ENCODE measurements at regions not wholly inside any gene's neighbourhood (a gene's known extent, or its start where the extent isn't known, plus 50 kb on each side); places are given as distances from the start of the nearest gene placed in this dataset.
A peak's percentile ranks its signal among the peaks of the same experiment; 100 is the strongest.
"Not testable (repeated sequence)": the region's sequence is repeated elsewhere in the genome, so short reads cannot be mapped to it uniquely, and the experiment has no call there.

DNA sequence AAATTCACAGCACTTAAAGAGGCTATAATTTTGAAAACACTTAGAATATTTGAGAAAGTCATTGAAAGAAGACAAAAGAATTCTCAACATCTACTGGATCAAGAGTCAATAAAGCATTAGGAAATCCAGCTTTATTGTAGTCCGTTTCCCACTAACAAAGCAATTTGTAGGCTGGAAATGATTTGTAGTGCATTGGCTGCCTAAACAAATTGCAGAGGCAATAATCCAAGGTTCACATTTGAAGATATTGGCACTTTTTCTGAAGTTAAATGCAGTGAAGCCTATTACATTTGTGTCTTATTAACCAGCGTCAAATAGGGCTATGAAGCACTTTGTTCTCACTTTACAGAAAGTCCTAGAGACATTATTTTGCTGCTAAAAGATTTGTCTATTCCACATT, 848.1 kb upstream of the SLITRK1 start:
- no peak for DNase-seq

DNA sequence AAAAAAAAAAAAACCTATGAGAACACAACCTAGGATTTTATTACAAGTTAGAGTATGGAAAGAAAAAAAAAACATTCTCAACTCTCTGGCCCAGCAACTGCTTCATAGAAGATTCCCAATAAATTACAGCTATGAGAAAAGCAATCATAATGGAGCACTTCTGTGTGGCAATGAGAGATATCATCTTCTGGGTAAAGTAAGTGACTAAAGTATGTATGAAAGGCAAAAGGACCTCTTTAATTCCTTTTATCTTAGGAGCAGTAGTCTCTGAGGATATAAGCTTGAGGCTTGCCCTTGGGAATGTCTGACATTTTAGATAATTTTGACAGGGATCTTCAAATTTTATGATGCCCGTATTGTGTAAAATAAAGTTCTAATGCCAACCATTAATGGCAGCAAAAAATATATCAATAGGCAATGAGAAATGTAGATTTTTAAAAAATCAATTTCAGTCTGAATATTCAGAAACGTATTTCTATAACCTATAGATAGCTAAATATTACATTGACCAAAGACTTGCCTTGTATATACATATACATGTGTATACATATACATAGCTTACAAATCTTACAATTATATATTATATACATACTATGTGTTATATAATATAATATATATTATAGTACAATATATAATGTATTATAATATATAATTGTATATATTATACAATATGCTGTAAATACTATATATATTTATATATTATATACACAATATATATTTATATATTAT, 823.9 kb upstream of the SLITRK1 start:
- no peak for DNase-seq

DNA sequence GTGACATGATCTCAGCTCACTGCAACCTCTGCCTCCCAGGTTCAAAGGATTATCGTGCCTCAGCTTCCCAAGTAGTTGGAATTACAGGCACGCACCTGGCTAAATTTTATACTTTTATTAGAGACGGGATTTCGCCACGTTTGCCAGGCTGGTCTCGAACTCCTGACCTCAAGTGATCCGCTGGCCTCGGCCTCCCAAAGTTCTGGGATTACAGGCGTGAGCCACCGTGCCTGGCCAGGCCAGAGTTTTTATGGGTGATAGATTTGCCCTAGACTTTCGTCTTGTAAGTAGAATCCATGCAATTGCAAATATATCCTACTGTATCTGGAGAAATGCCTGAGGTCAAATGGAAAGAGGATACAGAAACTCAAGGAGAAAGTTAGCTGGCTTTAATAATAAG, 819.9 kb upstream of the SLITRK1 start:
- no peak for DNase-seq

- not testable (repeated sequence) for DNase-seq
Observed at GRCh38 chr13:84697591-84697990, 815.3 kb upstream of the SLITRK1 start.

DNA sequence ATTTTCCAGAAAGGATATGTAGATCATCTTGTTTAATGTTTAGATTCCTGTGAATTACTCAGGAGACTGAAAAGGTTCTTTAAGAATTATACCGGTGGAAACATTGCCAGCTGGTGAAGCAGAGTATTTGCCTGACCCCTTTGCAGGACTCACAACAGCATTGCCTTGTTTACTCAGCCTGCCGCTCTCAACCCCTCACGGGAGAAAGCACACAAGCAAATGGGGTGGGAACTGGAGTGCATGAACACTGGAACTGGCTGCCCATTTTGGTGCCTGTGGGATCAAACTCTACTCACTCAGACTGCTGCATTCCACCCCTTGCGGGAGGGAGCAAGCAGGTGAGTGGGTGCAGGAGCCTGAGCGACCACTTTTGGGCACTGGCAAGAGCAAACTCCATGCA, 804.7 kb upstream of the SLITRK1 start:
- no peak for DNase-seq

DNA sequence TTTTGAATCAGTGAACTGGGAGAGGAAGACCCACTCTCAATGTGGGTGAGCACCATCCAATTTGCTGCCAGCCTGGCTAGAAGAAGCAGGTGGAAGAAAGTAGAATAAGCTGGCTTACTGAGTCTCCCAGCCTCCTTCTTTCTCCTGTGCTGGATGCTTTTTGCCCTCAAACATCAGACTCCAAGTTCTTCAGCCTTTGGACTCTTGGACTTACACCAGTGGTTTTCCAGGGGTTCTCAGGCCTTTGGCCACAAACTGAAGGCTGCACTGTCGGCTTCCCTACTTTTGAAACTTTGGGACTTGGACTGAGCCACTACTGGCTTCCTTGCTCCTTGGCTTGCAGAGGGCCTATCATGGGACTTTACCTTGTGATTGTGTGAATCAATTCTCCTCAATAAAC, 804.2 kb upstream of the SLITRK1 start:
- DNase-seq, result no peak

DNA sequence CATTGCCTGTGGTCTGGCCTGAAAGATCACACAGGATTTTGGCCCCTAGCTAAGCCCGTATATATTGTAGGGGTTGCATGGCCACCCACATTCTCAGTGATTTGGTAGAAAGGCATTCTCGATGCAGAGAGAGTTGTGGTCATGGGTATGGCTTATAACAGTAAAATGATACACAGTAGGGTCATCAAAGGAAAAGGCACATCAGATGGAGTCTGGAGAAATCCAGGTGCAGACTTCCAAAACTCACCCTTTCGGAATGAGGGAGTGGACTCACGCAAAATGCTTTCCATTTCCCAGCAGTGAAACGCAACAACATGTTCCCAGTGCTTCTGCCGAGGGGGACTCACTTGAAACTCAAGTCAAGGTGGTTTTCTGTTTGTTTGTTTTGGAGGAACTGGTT, 802.5 kb upstream of the SLITRK1 start:
- DNase-seq, result no peak

GRCh38 chr13:84684048-84684662, 801.9 kb upstream of the SLITRK1 start:
- DNase-seq, result no peak

GRCh38 chr13:84683448-84683847, 801.2 kb upstream of the SLITRK1 start:
- no peak for DNase-seq

DNA sequence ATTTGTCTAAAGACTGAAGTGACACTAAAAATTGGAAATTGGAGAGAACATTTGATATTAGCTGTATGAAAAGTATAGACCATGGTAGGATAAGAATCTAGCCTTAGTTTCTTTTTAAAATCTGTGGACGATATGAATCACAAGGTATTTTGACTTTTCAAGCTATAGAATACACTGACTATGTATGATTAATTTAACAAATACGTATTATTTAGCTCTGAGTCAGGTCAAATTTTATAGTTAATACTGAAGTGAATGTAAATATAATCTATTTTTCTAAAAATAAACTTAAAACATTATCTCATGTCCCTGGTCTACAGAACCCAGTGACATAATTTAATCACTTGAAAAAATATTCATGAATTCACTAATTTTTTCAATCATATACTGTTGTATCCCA, 795.6 kb upstream of the SLITRK1 start:
- no peak for DNase-seq

- no peak for DNase-seq
Observed at GRCh38 chr13:84672616-84673015, 790.3 kb upstream of the SLITRK1 start.

- DNase-seq, result no peak
Observed at GRCh38 chr13:84670245-84670644, 788.0 kb upstream of the SLITRK1 start.

DNA sequence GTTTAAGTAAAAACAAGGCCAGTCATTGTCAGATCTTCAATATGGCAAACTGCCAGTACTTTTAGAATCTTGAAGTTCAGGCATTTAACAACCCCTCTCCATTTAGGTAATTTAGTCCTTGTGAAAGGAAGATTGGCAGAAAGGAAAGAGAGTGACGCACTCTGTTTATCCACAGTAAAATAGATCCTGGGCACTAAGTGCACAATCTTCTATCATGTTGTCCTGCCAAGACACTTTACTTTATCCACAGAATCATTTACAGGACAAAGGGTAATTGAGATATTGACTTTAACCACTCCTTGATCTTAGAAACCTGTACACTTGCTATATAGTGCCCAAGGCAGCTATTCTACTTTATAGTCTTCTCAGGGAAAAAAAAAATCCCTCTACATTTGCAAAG, 786.4 kb upstream of the SLITRK1 start:
- DNase-seq, result no peak

GRCh38 chr13:84662491-84662890, 780.2 kb upstream of the SLITRK1 start:
- DNase-seq, result no peak

DNA sequence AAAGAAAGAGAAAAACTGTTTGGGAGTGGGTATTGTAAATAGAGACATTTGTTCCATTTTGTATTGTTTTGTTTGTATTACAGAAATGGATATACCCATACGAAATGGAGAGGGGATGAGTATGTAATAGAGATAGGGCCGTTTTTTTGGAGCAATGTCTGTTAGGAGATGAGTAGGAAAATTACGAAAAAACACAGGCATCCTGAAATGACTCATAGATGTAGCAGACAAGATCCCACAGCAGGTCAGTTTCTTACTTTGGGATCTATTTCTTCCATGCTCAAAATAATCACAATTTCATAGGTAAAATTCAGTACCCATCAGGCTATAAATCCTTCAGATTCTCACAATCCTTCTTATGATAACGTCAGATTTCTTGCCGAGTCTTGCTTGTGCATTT, 779.4 kb upstream of the SLITRK1 start:
- DNase-seq, result no peak

GRCh38 chr13:84659359-84659661, 777.0 kb upstream of the SLITRK1 start:
- peak; percentile 24 for DNase-seq

GRCh38 chr13:84658491-84659358, 776.5 kb upstream of the SLITRK1 start:
- no peak for DNase-seq

GRCh38 chr13:84655677-84656076, 773.4 kb upstream of the SLITRK1 start:
- peak; percentile 71 for DNase-seq

DNA sequence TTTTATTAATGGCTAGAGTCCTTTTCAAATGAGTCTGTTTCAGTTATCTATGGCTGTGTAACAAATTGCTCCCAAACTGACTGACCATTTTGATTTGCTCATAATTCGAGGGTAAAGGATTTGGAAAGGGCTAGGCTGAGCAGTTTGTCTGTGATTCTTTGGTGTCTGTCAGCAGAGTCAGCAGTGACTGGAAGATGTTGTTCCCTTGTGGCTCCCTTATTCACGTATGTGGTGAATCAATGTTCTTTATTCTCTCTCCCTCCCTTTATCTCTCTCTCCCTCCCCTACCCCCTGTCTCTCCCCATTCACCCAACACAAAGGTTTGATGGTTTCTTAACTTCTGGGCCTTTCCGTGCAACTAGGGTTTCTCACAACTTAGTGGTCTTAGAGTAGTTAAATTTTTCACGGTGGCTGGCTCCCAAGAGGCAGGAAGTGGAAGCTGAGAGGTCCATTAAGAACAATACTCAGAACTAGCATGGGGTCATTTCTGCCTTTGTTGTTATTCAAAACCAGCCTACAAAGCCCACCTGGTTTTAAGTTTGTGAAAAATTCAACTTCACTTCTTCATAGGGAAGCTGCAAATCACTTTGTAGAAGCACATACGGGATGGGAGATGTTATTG, 772.5 kb upstream of the SLITRK1 start:
- DNase-seq, result no peak

GRCh38 chr13:84653915-84654534, 771.8 kb upstream of the SLITRK1 start:
- DNase-seq, result no peak

- no peak for DNase-seq
Observed at GRCh38 chr13:84651705-84652104, 769.4 kb upstream of the SLITRK1 start.

DNA sequence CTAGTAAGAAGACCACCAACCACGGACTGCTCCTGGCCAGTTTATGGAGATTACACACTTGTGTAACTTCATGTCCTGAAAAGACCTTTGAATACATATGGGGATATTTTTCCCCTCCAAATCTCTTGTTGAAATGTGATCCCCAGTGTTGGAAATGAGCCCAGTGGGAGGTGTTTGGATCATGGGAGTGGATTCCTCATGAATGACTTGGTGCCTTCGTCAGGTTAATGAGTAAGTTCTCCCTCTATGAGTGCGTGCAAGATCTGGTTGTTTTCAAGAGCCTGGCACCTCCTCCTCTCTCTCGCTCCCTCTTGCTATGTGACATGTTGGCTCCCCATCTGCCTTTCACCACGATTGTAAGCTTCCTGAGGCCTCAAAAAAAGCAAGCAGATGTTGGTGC, 769.0 kb upstream of the SLITRK1 start:
- DNase-seq, result peak; percentile 83

DNA sequence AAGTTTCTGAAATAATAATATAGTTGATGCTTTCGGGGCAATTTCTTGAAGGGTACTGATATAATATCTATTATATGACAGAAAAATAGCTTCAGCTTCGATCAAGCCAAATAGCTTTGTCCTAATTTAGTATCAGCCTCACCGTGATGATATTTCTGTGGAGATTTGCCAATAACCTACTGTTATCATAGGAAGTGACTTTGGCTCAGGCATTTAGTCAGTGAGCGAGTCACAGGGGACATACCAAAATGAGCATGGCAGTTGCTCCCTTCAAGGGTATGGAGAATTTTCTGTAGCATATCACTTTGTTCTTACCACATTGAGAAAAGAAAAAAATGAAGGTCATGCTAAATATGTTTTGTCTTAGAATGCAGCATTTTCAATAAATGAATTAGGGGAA, 767.6 kb upstream of the SLITRK1 start:
- DNase-seq, result peak; percentile 84

All from fibroblast of skin of back (primary cell).